Endodermal cell (in vitro differentiated cells): ENCODE measurements at regions not wholly inside any gene's neighbourhood (a gene's known extent, or its start where the extent isn't known, plus 50 kb on each side); places are given as distances from the start of the nearest gene placed in this dataset.

ENCODE experiments used
- DNase-seq: peaks from one replicate; pipeline ENCODE4 v3.0.0-alpha.2; 2017
- H3K27ac ChIP-seq: 2 replicates; pipeline ENCODE4 v1.5.1; 2013; ENCODE audit warnings: mild to moderate bottlenecking, low read depth, low read length, moderate library complexity
- H3K27me3 ChIP-seq: 2 replicates; pipeline ENCODE4 v1.6.1; 2013; ENCODE audit warnings: mild to moderate bottlenecking, low read length, moderate library complexity; ENCODE audit not compliant: insufficient read depth, control insufficient read depth, poor library complexity, severe bottlenecking
- H3K36me3 ChIP-seq: 2 replicates; pipeline ENCODE4 v1.7.0; 2013; ENCODE audit warnings: mild to moderate bottlenecking, low read length, moderate library complexity; ENCODE audit not compliant: control insufficient read depth, insufficient read depth
- H3K4me1 ChIP-seq: one replicate; pipeline ENCODE4 v1.7.0; 2013; ENCODE audit warnings: low read length; ENCODE audit not compliant: control insufficient read depth, insufficient read depth
- H3K4me3 ChIP-seq: 2 replicates; pipeline ENCODE4 v1.5.1; 2013; ENCODE audit warnings: mild to moderate bottlenecking, low read length, moderate library complexity
- H3K9ac ChIP-seq: 2 replicates; pipeline ENCODE4 v1.6.1; 2013; ENCODE audit warnings: mild to moderate bottlenecking, low read length, moderate library complexity; ENCODE audit not compliant: poor library complexity, severe bottlenecking; ENCODE audit errors: extremely low read depth
- H3K9me3 ChIP-seq: 2 replicates; pipeline ENCODE4 v1.6.1; 2013; ENCODE audit warnings: mild to moderate bottlenecking, low read length, moderate library complexity; ENCODE audit not compliant: control insufficient read depth
- H3K27ac Mint-ChIP-seq: 2 replicates; pipeline ENCODE4 v1.8.0; 2020; ENCODE audit warnings: mixed read lengths
- H3K27me3 Mint-ChIP-seq: 2 replicates; pipeline ENCODE4 v1.8.0; 2021; ENCODE audit warnings: mild to moderate bottlenecking, mixed read lengths; ENCODE audit not compliant: insufficient read depth
- H3K36me3 Mint-ChIP-seq: 2 replicates; pipeline ENCODE4 v1.8.0; 2020; ENCODE audit warnings: low read depth, mixed read lengths
- H3K4me1 Mint-ChIP-seq: 2 replicates; pipeline ENCODE4 v1.8.0; 2020; ENCODE audit warnings: mixed read lengths
- H3K4me3 Mint-ChIP-seq: 2 replicates; pipeline ENCODE4 v1.8.0; 2020; ENCODE audit warnings: mild to moderate bottlenecking, moderate library complexity, mixed read lengths
- H3K9me3 Mint-ChIP-seq: 2 replicates; pipeline ENCODE4 v1.8.0; 2020; ENCODE audit warnings: mild to moderate bottlenecking, mixed read lengths
- WGBS, 2 experiments: methylation state at CpG; one replicate each; pipeline versions ENCODE4 v1.1.5 to v1.1.7; 2013; ENCODE audit warnings: missing lambda C conversion rate in 2 of 2, mixed read lengths in 1 of 2; ENCODE audit not compliant: insufficient coverage in 1 of 2, insufficient read length in 1 of 2; 5-methylcytosine and 5-hydroxymethylcytosine counted together
- TF ChIP-seq, protein P1 (sequence below): fragments of 200-600 bp; sonication (generic); conservative IDR thresholded peaks from 2 replicates; pipeline ENCODE4 v1.5.0; 2021; ENCODE audit warnings: antibody characterized with exemption, mild to moderate bottlenecking

DNA sequence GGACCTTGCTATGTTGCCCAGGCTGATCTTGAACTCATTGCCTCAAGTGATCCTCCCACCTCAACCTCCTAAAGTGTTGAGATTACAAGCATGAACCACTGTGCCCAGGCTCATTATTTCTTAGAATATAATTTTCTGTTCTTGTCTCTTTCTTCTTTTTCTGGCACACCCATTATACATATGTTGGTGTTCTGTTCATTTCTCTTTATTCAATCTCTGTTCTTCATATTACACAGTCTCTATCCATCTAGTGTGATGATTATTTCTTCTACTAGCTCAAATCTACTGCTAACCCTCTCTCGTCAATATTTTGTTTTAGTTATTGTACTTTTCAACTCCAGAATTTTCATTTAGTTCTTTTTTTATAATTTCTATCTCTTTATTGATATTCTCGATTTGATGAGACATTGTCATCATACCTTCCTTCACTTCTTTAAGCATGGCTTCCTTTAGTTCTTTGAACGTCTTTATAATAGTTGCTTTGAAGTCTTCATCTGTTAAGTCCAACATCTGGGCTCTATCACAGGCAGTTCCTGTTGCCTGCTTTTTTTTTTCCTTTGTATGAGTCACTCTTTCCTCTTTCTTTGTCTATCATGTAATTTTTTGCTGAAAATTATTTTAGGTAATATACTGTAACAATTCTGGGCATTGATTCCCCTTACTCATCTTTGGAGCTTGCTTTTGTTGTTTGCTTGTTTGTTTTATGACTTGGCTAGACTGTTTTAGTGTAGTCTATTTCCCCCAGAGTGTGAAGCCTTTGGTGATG is 196.4 kb upstream of the NABP1 start:
- TF ChIP-seq, protein P1, sequence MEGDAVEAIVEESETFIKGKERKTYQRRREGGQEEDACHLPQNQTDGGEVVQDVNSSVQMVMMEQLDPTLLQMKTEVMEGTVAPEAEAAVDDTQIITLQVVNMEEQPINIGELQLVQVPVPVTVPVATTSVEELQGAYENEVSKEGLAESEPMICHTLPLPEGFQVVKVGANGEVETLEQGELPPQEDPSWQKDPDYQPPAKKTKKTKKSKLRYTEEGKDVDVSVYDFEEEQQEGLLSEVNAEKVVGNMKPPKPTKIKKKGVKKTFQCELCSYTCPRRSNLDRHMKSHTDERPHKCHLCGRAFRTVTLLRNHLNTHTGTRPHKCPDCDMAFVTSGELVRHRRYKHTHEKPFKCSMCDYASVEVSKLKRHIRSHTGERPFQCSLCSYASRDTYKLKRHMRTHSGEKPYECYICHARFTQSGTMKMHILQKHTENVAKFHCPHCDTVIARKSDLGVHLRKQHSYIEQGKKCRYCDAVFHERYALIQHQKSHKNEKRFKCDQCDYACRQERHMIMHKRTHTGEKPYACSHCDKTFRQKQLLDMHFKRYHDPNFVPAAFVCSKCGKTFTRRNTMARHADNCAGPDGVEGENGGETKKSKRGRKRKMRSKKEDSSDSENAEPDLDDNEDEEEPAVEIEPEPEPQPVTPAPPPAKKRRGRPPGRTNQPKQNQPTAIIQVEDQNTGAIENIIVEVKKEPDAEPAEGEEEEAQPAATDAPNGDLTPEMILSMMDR, result no peak
- no peak overlapping the region for H3K4me3 Mint-ChIP-seq
- peak overlapping the region; percentile 60 for H3K4me3 ChIP-seq
- H3K36me3 Mint-ChIP-seq, result no peaks in the 10 kb centered on the region
- no peak overlapping the region for H3K27ac Mint-ChIP-seq
- H3K4me1 Mint-ChIP-seq, result peaks cover 17% of the 10 kb centered on the region
- H3K9me3 ChIP-seq, result peaks cover 43% of the 10 kb centered on the region
- WGBS, 2 experiments, result 89 to 92% methylated on average over 1 to 3 of the region's 3 CpGs
- no peaks in the 10 kb centered on the region for H3K36me3 ChIP-seq
- H3K9ac ChIP-seq, result no peak overlapping the region
- H3K27ac ChIP-seq, result no peak overlapping the region
- no peaks in the 10 kb centered on the region for H3K27me3 Mint-ChIP-seq
- H3K9me3 Mint-ChIP-seq, result peaks cover 36% of the 10 kb centered on the region
- H3K27me3 ChIP-seq, result no peaks in the 10 kb centered on the region
- DNase-seq, result no peak
- no peaks in the 10 kb centered on the region for H3K4me1 ChIP-seq

DNA sequence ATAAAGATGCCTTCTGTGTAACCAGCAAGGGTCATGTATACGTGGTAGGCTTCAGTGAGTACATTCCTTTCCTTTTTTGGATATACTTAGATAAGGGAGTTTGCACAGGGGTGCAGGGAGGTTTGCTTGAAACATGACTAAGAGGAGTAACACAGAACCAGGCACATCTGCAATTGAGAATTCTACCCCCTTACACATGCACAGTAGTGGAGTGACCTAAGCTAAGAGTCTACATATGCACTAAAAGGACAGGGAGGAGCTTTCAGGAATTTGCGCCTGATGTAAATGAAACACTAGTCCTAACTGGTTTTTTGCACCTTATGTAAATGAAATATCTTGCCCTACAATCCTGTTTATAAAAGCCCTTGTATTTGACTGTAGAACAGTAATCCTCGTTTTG is 194.8 kb upstream of the NABP1 start:
- no peaks in the 10 kb centered on the region for H3K4me1 ChIP-seq
- H3K27ac Mint-ChIP-seq, result no peak overlapping the region
- H3K27ac ChIP-seq, result no peak overlapping the region
- peak overlapping the region; percentile 30 for H3K4me3 ChIP-seq
- H3K36me3 Mint-ChIP-seq, result no peaks in the 10 kb centered on the region
- H3K9me3 Mint-ChIP-seq, result peaks cover 34% of the 10 kb centered on the region
- no peak for DNase-seq
- TF ChIP-seq, protein P1, result no peak
- H3K9ac ChIP-seq, result no peak overlapping the region
- no peaks in the 10 kb centered on the region for H3K27me3 ChIP-seq
- WGBS, 2 experiments, result 64 to 100% methylated on average over 2 to 3 of the region's 3 CpGs
- H3K4me1 Mint-ChIP-seq, result peaks cover 17% of the 10 kb centered on the region
- H3K9me3 ChIP-seq, result peaks cover 43% of the 10 kb centered on the region
- H3K27me3 Mint-ChIP-seq, result no peaks in the 10 kb centered on the region
- H3K36me3 ChIP-seq, result no peaks in the 10 kb centered on the region
- no peak overlapping the region for H3K4me3 Mint-ChIP-seq

- no peak for DNase-seq
- H3K36me3 ChIP-seq, result no peaks in the 10 kb centered on the region
- H3K9me3 Mint-ChIP-seq, result peaks cover 21% of the 10 kb centered on the region
- H3K9me3 ChIP-seq, result peaks cover 25% of the 10 kb centered on the region
- no peak overlapping the region for H3K4me3 Mint-ChIP-seq
- H3K4me1 Mint-ChIP-seq, result no peaks in the 10 kb centered on the region
- WGBS, 2 experiments, result 92 to 99% methylated on average over 2 of the region's 3 CpGs
- H3K27me3 ChIP-seq, result no peaks in the 10 kb centered on the region
- H3K27ac Mint-ChIP-seq, result no peak overlapping the region
- TF ChIP-seq, protein P1, result no peak
- H3K4me1 ChIP-seq, result no peaks in the 10 kb centered on the region
- H3K36me3 Mint-ChIP-seq, result no peaks in the 10 kb centered on the region
- no peak overlapping the region for H3K27ac ChIP-seq
- no peak overlapping the region for H3K4me3 ChIP-seq
- no peaks in the 10 kb centered on the region for H3K27me3 Mint-ChIP-seq
- H3K9ac ChIP-seq, result no peak overlapping the region
These were observed 191.2 kb upstream of the NABP1 start for GRCh38 chr2:191486584-191487320.
